Keratinocyte (primary cell): ENCODE measurements at regions not wholly inside any gene's neighbourhood (a gene's known extent, or its start where the extent isn't known, plus 50 kb on each side); places are given as distances from the start of the nearest gene placed in this dataset.

ENCODE experiments used
- DNase-seq: peaks from one replicate; pipeline ENCODE4 v3.0.0-alpha.2; 2011; ENCODE audit warnings: low read depth, missing footprints, low spot score
- FAIRE-seq: peaks from 2 replicates; lab custom pipeline; 2011; peaks lifted over from hg19 to GRCh38; lab: Jason Lieb, UNC
- H2AFZ ChIP-seq: 2 replicates; pipeline ENCODE4 v1.6.0; 2012; ENCODE audit warnings: low read length, control low read depth, inconsistent platforms; ENCODE audit not compliant: control insufficient read depth
- H3K27ac ChIP-seq: 2 replicates; pipeline ENCODE4 v1.5.1; 2011; ENCODE audit warnings: low read length; ENCODE audit not compliant: control insufficient read depth, insufficient read depth
- H3K27me3 ChIP-seq: 3 replicates; pipeline ENCODE4 v1.6.0; 2011; ENCODE audit warnings: low read length; ENCODE audit not compliant: control insufficient read depth, insufficient read depth; ENCODE audit errors: extremely low read depth
- H3K36me3 ChIP-seq, 2 experiments: 2 replicates in 1 of 2; 3 replicates in 1 of 2; pipeline ENCODE4 v1.5.1; 2011; ENCODE audit warnings: low read length in 2 of 2, mild to moderate bottlenecking in 1 of 2; ENCODE audit not compliant: control insufficient read depth in 2 of 2, insufficient read depth in 2 of 2; ENCODE audit errors: extremely low read depth in 1 of 2
- H3K4me1 ChIP-seq: 3 replicates; pipeline ENCODE4 v1.5.1; 2011; ENCODE audit warnings: low read length; ENCODE audit not compliant: control insufficient read depth, insufficient read depth; ENCODE audit errors: extremely low read depth
- H3K4me2 ChIP-seq: 3 replicates; pipeline ENCODE4 v1.6.0; 2011; ENCODE audit warnings: low read depth, low read length; ENCODE audit not compliant: control insufficient read depth, insufficient read depth; ENCODE audit errors: extremely low read depth
- H3K4me3 ChIP-seq, 3 experiments: fragments of 200-600 bp in 1 of 3; sonication (generic) in 1 of 3; 2 replicates in 2 of 3; 3 replicates in 1 of 3; pipeline ENCODE4 v1.5.1; 2011 to 2016; ENCODE audit warnings: low read length in 3 of 3, mild to moderate bottlenecking in 3 of 3, control low read depth in 2 of 3, inconsistent platforms in 1 of 3, low read depth in 1 of 3, mixed read lengths in 1 of 3, mixed run types in 1 of 3, moderate library complexity in 1 of 3; ENCODE audit not compliant: control insufficient read depth in 2 of 3, insufficient read depth in 2 of 3; ENCODE audit errors: extremely low read depth in 1 of 3
- H3K79me2 ChIP-seq: 2 replicates; pipeline ENCODE4 v1.6.0; 2012; ENCODE audit warnings: low read length; ENCODE audit not compliant: control insufficient read depth, insufficient read depth
- H3K9ac ChIP-seq: 3 replicates; pipeline ENCODE4 v1.6.0; 2011; ENCODE audit warnings: low read length; ENCODE audit not compliant: control insufficient read depth, insufficient read depth; ENCODE audit errors: extremely low read depth
- H3K9me1 ChIP-seq: 3 replicates; pipeline ENCODE4 v1.6.0; 2011; ENCODE audit warnings: low read length; ENCODE audit not compliant: control insufficient read depth, insufficient read depth; ENCODE audit errors: extremely low read depth
- H3K9me3 ChIP-seq: 2 replicates; pipeline ENCODE4 v1.5.1; 2012; ENCODE audit warnings: low read depth, low read length; ENCODE audit not compliant: control insufficient read depth
- H4K20me1 ChIP-seq: 3 replicates; pipeline ENCODE4 v1.6.0; 2011; ENCODE audit warnings: low read length; ENCODE audit not compliant: control insufficient read depth, insufficient read depth; ENCODE audit errors: extremely low read depth
- EZH2 ChIP-seq: IDR thresholded peaks from one replicate; pipeline ENCODE4 v1.6.1; 2012; ENCODE audit warnings: inconsistent platforms, mild to moderate bottlenecking, low read length, moderate library complexity
- dilution Hi-C: fragments of 300-500 bp; cut with MboI; formaldehyde crosslinking; loops from one replicate; pipeline ENCODE4 v1.7.0; 2020; ENCODE audit warnings: low sequenced_read_pairs; ENCODE audit not compliant: extremely low pct_ligation_motif_present
- TF ChIP-seq, protein P1 (sequence below), 3 experiments: IDR thresholded peaks in 1 of 3; conservative IDR thresholded peaks in 1 of 3; optimal IDR thresholded peaks in 1 of 3; 2 replicates in 2 of 3; 3 replicates in 1 of 3; pipeline versions ENCODE3 to v1.5.1; 2011; ENCODE audit warnings: low read length in 3 of 3, mild to moderate bottlenecking in 3 of 3, moderate library complexity in 2 of 3, control low read depth in 1 of 3, inconsistent platforms in 1 of 3; ENCODE audit not compliant: insufficient read depth in 2 of 3; ENCODE audit errors: extremely low read depth in 1 of 3

DNA sequence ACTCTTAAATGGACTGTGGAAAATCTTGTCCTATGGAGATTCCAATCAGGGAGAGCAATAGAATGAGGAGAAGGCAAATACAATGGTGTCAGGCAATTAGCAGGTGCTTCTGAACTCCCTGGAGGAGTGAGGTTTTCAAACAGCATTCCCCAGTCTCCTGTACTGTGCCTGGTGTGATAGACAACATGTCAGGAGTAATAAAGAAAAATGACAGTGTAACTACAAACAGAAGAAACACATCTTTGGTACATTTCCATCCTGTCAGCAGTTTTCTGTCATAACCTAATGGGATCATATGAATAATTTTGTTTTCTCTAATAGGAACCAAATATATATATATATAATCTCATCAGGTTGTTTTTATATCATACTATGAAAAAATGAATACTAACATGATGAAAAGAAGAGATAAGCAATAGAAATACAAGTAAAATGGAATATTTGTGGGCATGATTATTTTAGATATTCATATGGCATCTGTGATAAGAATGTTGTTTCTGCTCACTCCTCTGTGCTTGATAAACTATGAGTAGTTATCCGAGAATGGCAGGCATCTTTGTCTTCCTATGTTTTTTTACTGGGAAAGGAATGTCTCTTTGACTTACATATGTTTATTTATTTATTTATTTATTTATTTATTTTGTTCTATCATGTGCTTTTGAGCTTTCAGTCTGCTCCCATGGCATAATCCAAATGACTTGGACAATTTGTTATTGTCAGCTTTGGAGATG is 441.7 kb downstream of the TXNL1 start:
- Histone ChIP-seq H3K9me1 (no peaks in the 10 kb centered on the region), H3K27me3 (no peaks in the 10 kb centered on the region), H3K4me1 (no peaks in the 10 kb centered on the region), H3K4me2 (no peak overlapping the region), H2AFZ (no peak overlapping the region), H4K20me1 (no peaks in the 10 kb centered on the region), H3K9me3 (no peaks in the 10 kb centered on the region), H3K36me3 (no peaks in the 10 kb centered on the region), H3K79me2 (no peaks in the 10 kb centered on the region), H3K4me3 (no peak overlapping the region), H3K27ac (no peak overlapping the region), H3K9ac (no peak overlapping the region)
- DNase-seq (no peak), FAIRE-seq (no peak)
- TF ChIP-seq, protein P1, sequence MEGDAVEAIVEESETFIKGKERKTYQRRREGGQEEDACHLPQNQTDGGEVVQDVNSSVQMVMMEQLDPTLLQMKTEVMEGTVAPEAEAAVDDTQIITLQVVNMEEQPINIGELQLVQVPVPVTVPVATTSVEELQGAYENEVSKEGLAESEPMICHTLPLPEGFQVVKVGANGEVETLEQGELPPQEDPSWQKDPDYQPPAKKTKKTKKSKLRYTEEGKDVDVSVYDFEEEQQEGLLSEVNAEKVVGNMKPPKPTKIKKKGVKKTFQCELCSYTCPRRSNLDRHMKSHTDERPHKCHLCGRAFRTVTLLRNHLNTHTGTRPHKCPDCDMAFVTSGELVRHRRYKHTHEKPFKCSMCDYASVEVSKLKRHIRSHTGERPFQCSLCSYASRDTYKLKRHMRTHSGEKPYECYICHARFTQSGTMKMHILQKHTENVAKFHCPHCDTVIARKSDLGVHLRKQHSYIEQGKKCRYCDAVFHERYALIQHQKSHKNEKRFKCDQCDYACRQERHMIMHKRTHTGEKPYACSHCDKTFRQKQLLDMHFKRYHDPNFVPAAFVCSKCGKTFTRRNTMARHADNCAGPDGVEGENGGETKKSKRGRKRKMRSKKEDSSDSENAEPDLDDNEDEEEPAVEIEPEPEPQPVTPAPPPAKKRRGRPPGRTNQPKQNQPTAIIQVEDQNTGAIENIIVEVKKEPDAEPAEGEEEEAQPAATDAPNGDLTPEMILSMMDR (optimal IDR thresholded peaks at IDR 0.05 in 1 of 3, IDR thresholded peaks at IDR 0.05 in 1 of 3, conservative IDR thresholded peaks at IDR 0.05 in 1 of 3; ENCODE audit: extremely low read depth in 1 of 3, insufficient read depth in 2 of 3, low read length in 3 of 3): no peak
- TF ChIP-seq EZH2: no peak
- dilution Hi-C loops: no loop called here

DNA sequence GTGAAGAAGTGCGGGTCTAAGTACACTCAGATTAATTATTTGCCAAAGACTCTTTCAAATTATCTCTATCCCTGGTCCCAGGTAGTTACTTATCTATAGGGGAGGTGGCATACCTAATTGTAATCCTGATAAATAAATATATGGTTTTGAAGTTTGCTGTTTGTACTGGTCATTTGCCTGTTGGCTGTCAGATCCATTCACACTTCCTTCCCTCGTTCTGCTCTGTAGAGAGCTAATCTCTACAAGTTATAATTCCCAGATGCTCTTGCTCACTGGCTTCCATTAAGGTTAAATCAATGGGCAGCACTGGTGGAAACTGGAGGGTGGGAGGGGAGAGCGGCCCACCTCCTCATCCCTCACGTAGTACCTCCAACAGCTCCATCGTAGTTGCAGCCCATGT is 447.1 kb downstream of the TXNL1 start:
- no peak overlapping the region for H2AFZ ChIP-seq
- no peaks in the 10 kb centered on the region for H3K4me1 ChIP-seq
- DNase-seq (no peak), FAIRE-seq (no peak)
- no peaks in the 10 kb centered on the region for H3K79me2 ChIP-seq
- no peak overlapping the region for H3K9ac ChIP-seq
- H4K20me1 ChIP-seq: no peaks in the 10 kb centered on the region
- no peaks in the 10 kb centered on the region for H3K9me1 ChIP-seq
- no peak overlapping the region for H3K4me3 ChIP-seq
- H3K9me3 ChIP-seq: no peaks in the 10 kb centered on the region
- H3K36me3 ChIP-seq: no peaks in the 10 kb centered on the region
- TF ChIP-seq EZH2: no peak
- TF ChIP-seq, protein P1 (optimal IDR thresholded peaks at IDR 0.05 in 1 of 3, IDR thresholded peaks at IDR 0.05 in 1 of 3, conservative IDR thresholded peaks at IDR 0.05 in 1 of 3; ENCODE audit: extremely low read depth in 1 of 3, insufficient read depth in 2 of 3, low read length in 3 of 3): no peak
- H3K27ac ChIP-seq: no peak overlapping the region
- peaks cover 3% of the 10 kb centered on the region for H3K27me3 ChIP-seq
- no peak overlapping the region for H3K4me2 ChIP-seq
- dilution Hi-C loops: no loop called here
